Stomach (tissue), 4 donors: ENCODE measurements at regions not wholly inside any gene's neighbourhood (a gene's known extent, or its start where the extent isn't known, plus 50 kb on each side); places are given as distances from the start of the nearest gene placed in this dataset.

Source experiments
- CTCF ChIP-seq, 7 experiments: fragments of 450-650 bp in 4 of 7; fragments of 200-600 bp in 3 of 7; sonication (generic) in 3 of 7; IDR thresholded peaks; one replicate each; pipeline ENCODE4 v1.5.1; 2016 to 2019; ENCODE audit warnings: antibody characterized with exemption in 7 of 7, control low read depth in 2 of 7, mild to moderate bottlenecking in 1 of 7
- EP300 ChIP-seq: sonication (generic); formaldehyde crosslinking; IDR thresholded peaks from one replicate; pipeline ENCODE4 v1.6.1; 2017; ENCODE audit warnings: antibody characterized with exemption
- POLR2A ChIP-seq, 4 donors: fragments of 450-650 bp; IDR thresholded peaks; one replicate each; pipeline ENCODE4 v1.6.1; 2016; ENCODE audit warnings: antibody characterized with exemption in 4 of 4, control low read depth in 2 of 4, mild to moderate bottlenecking in 1 of 4, moderate library complexity in 1 of 4

DNA sequence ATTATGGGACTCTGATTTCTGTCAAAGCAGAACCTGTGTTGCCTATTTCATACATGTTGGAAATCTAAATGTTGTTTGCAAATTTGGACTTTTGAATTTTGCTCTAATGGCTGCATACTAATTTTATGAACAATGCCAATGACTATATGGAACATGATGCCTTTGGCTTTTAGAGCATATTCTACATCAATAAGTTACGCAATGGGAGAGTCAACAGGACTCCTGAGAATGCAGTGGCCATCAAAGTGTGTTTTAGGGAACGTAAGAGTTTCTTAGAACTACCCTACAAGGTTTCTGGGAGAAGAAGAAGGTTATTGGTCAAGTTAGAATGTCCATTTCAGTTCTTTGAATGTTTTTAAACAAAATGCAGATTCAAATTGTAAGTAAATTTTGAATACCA is 76.1 kb downstream of the SLIT2 start:
- TF ChIP-seq CTCF (IDR thresholded peaks at IDR 0.05) (no peak), POLR2A (IDR thresholded peaks at IDR 0.05) (no peak), EP300 (no peak)
